SKM-1 (cell line): ENCODE measurements at regions not wholly inside any gene's neighbourhood (a gene's known extent, or its start where the extent isn't known, plus 50 kb on each side); places are given as distances from the start of the nearest gene placed in this dataset.
"Not testable (repeated sequence)": the region's sequence is repeated elsewhere in the genome, so short reads cannot be mapped to it uniquely, and the experiment has no call there.

Experiments
- DNase-seq: peaks from one replicate; lab custom pipeline; 2025; ENCODE audit not compliant: unreplicated experiment; lab: John Stamatoyannopoulos, UW

DNA sequence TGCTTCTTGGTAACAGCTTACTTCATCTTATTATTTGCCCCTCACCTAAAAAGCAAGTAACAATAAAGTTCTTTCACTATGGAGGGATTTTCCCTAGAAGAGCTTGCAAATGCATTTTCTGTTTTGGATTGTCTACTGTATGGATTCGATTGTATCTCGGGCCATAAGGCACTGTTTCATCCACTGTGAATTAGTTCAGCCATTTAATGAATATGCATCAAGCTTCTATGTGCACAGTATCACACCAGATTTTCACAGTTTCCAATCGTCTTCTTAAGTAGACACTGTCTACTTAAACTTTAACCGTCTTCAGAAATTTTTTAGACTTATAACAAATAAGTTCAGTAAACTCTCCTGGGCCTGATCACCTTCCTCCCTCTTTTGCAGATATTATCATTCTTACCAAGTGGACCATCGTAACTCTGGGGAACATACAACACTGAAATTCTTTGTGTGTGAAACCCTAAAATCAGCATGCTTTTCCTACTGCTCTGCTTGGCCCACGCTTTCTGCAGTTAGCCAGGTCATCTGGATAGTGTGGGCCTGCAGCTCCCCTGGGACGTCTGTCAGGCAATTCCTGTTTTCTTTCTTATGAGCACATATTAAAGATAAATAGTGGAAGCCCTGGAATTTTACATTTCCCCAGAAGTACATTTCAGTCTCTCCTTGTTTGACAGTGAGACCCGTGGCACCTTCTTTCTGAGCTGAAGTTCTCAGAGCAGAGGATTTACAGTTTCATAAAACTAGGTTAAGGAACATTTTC is 136.5 kb upstream of the PDE10A start:
- DNase-seq, result no peak

DNA sequence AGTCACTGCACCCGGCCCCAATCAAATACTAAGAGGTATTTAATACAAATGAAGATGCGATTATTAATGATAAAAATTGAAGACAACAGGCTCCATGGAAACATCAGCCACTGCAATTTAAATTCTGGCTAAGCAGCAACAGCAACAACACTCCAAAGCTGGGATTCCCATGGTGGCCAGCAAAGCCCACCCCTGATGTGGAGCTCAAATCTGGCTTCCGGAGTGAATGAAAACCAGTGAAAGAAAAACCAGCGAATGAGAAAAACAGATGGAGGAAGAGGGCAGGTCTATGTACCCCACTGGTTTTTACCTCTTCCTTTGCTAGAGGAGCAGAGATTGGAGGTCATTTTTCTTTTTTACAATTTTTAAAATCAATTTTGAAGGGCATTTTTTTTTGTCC is 135.9 kb upstream of the PDE10A start:
- DNase-seq, result no peak

DNA sequence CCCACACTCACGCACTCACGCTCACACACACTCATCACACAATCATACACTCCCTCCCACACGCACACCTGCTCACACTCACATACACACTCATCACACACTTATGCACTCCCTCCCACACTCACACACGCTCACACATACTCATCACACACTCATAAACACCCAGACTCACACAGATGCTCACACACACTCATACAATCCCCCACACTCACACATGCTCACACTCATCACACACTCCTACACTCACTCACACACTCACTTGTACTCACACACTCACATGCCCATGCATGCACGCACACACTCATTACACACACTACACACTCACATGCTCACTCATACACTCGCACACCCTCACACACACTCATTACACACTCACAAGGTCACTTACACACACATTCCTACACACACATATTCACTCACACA is 131.1 kb upstream of the PDE10A start:
- no peak for DNase-seq

DNA sequence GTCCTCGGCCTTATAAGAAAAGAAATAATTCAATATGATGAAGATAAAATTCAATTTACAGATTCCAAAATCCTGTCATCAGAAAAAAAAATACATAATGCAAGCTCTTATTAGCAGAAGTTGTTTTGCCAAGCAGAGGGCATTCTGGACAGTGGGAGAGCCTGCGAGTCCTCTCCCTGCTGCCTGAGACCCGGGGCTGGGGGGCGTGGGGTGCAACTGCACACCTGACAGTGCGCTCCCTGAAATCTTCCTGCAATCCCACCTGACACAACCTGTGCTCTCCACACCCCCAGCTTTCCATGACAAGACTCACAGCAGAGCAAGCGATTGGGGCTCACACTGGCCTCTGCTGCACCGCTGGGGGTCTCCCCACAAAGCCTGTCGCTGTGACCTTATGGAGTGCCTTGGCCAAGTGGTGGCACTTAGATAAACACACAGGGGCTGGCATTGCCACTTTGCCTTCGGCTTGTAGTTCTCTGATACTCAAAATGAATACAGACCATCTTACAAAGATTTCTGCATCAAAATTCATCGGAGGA is 130.3 kb upstream of the PDE10A start:
- no peak for DNase-seq

DNA sequence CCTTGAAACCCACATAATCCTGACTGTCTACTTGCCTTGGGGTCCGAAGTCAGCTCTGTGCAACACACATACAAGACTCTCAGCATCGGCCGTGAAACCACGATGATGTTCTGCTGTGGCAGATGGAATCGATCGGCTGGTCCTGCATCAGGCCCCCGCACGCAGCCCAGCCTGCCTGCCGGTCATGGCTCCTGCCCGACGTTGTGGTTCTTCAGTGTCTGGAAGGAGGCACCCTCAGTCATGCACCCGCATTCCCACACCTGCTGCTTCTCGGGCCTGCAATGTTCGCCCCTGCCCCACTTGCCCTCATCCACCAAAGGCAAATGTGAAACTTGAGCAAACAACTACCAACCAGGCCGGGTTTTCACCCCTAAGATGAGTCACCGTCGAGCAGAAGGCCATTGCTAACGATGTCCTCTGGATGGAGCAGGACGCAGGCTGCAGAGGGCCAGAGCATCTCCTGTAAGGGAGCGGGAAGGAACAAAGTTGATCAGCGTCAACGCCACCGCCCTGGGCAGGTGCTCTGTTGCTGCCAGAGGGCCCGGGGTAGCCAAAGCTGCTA is 128.9 kb upstream of the PDE10A start:
- DNase-seq, result no peak

DNA sequence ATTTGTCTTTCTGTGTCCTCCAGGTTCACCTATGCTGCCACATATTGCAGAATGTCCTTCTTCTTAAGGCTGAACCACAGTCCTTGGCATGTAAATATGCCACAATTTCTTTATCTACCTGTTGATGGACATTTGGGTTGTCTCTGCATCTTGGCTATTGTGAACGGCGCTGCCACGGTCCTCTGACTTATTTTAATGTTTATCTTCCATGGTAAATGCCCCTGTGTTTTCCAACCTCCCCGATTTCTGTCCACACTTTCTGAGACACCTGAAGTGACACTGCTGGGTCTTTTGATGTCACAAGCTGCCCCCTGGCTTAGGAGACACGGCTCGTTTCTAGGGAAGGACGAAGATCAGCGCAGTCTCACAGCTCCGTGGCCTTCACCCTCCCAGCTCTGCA is 128.3 kb upstream of the PDE10A start:
- DNase-seq, result no peak

DNA sequence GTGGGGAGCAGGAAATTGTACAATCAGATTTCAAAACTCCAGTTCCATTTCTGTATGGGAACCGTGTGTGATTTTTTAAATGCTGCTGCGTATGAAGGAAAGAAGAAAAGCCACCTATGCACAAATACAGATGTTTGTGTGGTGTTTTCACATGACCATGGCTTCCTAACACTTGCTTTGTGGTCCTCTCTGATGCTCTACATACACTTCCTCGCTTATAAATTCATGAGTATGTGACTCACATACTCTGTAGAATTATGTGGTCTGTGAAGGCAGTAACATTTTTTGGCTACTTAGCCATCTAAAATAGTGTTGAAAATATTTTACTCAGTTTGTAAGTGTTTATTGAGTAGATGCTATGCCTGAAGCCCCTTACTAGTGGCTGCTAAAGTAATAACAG is 119.8 kb upstream of the PDE10A start:
- no peak for DNase-seq

DNA sequence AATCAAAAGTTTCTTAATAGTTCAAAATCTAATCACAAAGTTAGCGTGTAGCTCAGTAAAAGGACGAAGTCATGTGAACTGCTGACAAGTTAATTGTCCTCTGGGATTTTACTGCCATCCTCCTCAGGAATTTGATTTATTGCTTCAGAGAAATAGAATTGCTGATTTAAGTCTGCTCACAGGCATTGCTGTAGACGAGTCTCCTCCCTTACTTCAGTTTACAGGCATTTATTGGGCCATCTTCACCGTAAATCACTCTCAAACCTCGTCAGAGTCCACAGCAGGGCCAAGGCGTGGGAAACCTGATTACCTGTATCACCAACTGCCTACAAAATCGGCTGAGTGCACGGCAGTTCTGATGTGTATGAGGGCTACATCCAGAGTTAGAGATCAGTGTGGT is 119.1 kb upstream of the PDE10A start:
- no peak for DNase-seq

DNA sequence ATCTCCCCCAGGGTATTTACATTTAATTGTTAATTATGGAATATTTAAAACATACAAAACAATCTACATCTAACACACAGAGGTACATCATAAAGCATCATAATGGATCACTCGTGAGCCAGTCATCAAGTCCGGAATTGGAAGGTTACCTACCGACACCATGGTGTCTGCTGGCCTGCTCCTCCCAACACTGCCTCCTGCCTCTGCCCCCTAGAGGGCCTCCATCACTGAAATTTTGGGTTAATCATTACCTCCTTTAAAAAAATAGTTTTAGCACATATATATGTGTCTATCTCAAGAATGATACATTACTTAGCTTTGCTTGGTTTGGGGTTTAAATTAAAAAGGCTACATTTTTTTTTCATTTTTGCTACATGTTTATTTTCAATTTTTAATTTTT is 114.6 kb upstream of the PDE10A start:
- no peak for DNase-seq

DNA sequence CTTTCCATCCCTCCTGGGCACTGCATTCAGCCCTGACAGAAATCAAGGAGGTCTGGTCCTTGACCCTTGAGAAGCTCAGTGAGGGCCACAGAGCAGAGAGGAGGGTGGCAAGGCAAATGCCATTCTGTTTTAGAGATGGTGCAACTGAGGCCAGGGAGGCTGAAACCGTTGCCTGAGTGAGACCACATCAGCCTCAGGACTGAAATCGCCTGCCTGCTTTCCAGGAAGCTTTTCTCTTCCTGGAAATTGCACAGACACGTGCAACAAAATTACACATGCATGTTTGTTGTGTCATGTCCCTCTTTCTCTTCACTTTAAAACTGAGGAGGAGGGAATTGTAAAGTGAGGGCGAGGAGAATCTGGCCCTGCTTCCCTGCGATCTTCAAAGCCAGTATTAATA is 113.7 kb upstream of the PDE10A start:
- DNase-seq, result no peak

DNA sequence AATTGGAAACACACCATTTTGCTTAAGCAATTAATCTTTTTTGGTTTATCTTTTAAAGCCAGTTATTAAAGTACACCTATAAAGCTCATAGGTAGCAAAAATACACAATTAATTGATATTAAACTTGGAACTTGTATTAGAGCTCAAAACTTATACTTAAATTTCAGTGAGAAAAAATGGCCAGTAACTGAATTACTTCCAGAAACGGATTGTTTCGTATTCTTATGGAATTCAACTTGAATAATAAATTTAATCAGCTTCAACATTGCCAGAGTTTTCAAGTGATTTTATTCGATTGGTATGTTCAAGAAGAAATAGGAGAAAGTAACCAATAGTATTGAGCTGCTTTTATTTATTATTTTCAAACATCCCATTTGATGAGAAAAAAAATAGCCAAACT is 112.7 kb upstream of the PDE10A start:
- no peak for DNase-seq

DNA sequence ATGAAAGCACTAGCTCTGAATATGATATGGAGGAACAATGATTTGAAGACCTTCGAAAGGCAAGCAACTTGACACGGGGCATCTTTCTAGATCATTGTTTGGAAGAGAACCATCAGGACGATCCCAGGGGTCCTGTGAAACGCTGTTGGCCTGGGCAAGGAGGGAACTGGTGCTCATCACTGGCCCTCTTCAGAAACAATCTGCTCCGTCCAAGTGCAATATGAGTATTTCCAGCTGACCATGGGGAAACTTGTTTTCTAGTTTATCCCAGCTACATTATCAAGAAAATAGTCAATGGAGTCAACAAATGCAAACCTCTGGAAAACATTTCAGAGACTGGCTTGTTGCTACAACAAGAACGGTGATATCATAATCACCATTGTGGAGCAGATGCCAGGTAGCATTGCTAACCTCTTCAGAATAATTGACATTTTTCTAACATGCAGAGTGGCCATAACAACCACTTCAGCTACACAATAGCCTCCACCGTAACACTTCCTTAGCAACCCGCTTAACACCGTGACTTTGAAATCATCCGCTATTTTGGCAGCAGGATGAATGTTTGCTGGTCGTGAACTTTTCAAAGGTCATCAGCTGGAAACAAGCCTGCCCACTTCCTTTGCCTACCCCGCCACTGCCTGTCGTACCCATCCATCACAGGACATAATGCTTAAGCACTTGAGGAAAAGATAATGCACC is 112.0 kb upstream of the PDE10A start:
- DNase-seq, result peak; percentile 56

DNA sequence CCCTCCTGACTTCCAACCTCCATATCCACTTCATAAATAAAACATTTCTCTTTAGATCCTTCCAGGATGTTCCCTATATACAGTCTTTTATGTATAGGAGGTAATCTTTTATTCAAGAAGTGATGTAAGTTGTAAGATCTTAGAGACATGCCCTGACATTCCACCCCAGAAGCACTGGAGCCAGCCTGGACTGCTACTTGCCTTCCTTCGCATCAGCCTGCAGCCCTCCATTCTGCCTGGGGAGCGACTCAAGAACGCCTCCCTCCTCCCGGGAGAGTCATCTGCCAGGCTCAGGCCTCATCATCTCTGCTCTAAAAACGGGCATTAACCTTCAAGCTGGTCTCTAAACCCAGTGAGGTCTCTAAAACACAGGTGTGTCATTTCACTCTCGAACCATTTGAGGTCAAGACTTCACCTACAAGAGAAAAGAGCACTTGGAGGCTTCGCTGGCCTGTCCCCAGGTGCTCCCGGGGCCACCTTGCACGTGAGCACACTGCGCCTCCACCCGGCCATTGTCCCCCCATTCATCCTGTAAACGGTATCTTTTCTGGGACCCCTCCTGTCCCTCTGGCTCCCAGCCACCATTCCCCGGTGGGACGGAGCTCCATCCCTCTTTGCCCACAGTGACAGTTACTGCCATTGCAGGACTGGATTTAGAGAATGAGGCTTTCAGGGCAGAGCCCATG is 107.5 kb upstream of the PDE10A start:
- no peak for DNase-seq

DNA sequence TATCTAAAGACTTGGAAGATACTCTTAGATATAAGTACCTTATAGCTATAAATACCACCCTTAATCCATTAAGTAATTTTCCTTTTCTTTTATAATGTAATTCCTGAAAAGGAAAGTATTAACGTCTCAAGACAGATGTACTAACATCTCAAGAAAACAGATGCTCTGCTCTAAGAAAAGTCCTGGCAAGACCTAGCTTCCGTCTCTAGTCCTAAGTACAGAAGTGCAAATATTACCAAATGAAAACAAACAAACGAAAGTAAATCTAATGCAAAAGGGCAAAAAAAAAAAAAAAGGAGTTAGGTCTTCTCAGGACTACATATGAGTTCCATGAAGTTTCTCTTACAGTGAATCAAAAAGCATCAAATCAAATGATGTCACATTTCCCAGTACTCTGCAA is 106.8 kb upstream of the PDE10A start:
- no peak for DNase-seq

DNA sequence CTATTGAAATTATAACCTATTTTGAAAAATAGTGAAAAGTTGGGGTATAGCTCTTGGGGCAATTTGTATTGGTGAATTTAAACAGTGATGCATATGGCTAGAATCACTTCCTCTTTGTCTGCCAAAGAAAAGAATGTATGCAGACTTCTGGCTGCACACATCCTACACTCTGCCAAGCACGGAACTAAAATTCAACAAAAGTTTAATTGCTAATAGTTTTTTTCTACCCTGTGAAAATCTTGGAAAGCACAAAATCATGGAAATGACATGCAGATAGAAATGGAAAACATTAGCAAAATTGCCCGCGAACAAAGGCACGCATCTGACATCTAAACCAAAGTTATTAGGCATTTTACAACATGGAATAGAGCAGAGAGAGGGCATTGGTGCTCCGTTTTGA is 106.4 kb upstream of the PDE10A start:
- DNase-seq, result no peak

DNA sequence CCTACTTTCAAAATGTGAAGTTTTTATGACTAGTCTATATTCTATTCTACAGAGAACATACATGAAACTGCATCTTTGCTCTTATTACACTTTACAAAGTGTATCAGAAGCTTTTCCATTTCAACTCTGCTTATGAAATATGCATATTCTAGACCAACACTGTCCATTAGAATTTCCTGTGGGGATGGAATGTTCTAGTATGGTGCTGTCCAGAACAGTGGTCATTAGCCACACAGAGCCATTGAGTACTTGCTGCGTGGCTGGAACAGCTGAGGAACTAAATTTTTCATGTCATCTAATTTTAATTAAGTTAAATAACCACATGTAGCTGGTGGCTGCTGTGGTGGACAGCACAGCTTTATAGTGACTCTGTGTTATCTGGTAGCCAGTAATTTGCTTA is 105.9 kb upstream of the PDE10A start:
- DNase-seq, result no peak

DNA sequence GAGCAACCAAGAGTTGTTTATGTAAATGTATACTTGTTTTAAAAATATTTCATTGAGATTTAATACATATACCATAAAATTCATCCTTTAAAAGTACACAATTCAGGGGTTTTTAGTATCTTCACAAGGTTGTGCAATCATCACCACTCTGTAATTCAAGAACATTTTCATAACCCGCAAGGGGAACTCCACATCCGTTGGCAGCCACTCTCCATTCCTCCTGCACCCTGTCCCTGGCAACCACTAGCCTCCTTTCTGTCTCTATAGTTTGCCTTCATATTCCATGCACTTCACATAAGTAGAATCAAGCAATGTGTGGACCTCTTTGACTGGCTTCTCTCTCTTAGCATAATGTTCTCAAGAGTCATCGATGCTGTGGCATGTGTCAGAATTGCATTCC is 104.2 kb upstream of the PDE10A start:
- peak; percentile 21 for DNase-seq

DNA sequence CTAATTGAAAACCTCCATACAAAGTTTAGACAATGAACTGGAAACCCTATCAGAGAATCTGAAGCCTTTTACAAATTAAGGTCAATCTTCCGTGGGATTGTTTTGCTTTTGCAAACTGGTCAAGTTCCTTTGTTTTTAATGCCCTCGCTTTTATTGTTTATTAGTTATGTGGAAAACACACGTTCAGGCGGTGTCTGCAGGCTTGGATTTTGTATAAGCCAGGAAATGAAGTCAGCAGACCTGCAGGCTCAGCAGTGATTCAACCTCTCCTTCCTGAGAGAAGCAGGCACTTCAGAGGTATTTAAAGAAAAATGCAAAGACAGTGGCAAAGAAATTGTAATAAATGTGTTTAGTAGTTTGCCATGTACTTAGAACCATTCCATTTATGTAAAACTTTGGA is 103.4 kb upstream of the PDE10A start:
- no peak for DNase-seq

DNA sequence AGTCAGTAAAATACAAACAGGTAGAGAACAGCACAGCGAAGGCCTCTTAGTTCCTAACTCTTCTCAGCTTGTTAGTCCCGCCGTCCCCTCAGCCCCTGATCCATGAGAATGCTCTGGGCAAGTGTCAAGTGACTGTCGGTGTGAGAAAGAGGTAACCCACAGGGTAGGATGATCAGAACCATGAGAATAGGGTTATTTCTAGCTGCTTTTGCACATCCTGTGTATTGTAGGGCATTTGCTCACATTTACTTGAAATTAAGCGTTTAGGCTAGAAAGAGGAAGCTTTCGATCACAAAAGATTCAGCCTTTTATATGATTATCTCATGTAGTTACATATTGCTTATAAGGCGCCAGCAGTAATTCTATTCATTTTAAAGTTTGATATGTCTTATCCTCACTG is 103.0 kb upstream of the PDE10A start:
- no peak for DNase-seq

DNA sequence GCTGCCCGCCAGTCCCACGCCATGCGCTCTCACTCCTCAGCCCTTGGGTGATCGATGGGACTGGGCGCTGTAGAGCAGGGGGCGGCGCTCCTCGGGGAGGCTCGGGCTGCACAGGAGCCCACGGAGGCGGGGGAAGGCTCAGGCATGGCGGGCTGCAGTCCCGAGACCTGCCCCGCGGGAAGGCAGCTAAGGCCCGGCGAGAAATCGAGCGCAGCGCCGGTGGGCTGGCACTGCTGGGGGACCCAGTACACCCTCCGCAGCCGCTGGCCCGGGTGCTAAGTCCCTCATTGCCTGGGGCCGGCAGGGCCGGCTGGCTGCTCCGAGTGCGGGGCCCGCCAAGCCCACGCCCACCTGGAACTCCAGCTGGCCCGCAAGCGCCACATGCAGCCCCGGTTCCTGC is 102.2 kb upstream of the PDE10A start:
- DNase-seq, result not testable (repeated sequence)

DNA sequence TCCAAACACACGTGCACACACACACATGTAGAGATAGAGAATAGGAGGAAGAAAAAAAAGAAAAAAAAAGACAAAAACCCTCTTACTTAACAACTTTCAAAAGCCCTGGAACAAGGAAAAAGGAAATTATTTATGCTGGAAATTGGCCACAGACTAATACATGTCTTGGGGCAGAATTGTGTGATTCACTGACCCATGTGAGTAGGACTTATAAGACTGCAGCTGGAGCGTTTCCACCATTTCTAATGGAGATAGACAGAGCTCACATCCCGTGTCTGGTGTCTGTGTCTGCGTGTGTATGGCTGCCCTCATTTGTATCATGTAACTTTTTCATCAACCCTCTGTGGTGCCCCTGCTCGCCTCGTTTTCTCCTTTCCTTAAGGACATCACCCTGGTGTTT is 99.8 kb upstream of the PDE10A start:
- no peak for DNase-seq

DNA sequence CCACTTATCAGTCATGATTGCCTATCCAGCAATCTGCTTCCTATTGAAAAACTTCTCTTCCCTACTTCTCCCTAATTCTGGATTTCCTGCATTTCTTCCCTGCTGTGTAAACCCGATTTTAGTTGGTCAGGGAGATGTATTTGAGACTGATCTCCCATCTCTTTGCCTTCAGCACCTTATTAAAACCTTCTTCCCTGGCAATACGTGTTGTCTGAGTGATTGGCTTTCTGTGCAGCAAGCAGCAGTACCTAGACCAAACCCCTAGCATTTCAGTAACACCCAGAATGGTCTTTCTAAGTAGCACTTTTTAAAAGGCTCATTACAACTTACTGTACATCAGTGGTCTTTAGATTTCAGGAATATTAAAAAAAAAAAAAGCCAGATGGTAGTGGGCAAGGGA is 99.1 kb upstream of the PDE10A start:
- no peak for DNase-seq
